ENCODE measurements at regions not wholly inside any gene's neighbourhood (a gene's known extent, or its start where the extent isn't known, plus 50 kb on each side); places are given as distances from the start of the nearest gene placed in this dataset.

GRCh38 chr1:171421413-171422020 lies 63.8 kb upstream of the PRRC2C start:
- TF ChIP-seq CTCF (IDR thresholded peaks at IDR 0.05; ENCODE audit: control extremely low read depth in 1 of 3, insufficient read depth in 1 of 3, low read depth in 1 of 3, low read length in 3 of 3) (no peak), SRF (IDR thresholded peaks at IDR 0.05; ENCODE audit: low read depth, low read length) (no peak), ZNF274 (IDR thresholded peaks at IDR 0.05; ENCODE audit: borderline replicate concordance, extremely low read depth, low read length) (no peak), EZH2 (IDR thresholded peaks at IDR 0.05; ENCODE audit: low read depth, low read length, severe bottlenecking) (no peak), POLR2AphosphoS5 (IDR thresholded peaks at IDR 0.05; ENCODE audit: low read depth, low read length) (no peak), MAFK (IDR thresholded peaks at IDR 0.05; ENCODE audit: low read depth, low read length) (no peak), GABPA (IDR thresholded peaks at IDR 0.05; ENCODE audit: borderline replicate concordance, insufficient read depth, low read length) (no peak)
- TF ChIP-seq, protein P1, sequence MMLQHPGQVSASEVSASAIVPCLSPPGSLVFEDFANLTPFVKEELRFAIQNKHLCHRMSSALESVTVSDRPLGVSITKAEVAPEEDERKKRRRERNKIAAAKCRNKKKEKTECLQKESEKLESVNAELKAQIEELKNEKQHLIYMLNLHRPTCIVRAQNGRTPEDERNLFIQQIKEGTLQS (IDR thresholded peaks at IDR 0.05; ENCODE audit: insufficient read depth, low read depth, low read length): no peak

Measured in H1 (cell line).